GM19395 (cell line): ENCODE measurements at regions not wholly inside any gene's neighbourhood (a gene's known extent, or its start where the extent isn't known, plus 50 kb on each side); places are given as distances from the start of the nearest gene placed in this dataset.
"Not testable (repeated sequence)": the region's sequence is repeated elsewhere in the genome, so short reads cannot be mapped to it uniquely, and the experiment has no call there.

Experiments
- ATAC-seq: cut with Tn5 transposase; IDR thresholded peaks from one replicate; pipeline ENCODE4 v1.9.1; 2021; ENCODE audit warnings: mild to moderate bottlenecking, moderate library complexity; ENCODE audit not compliant: unreplicated experiment

- no peak for ATAC-seq
These were observed 99.5 kb upstream of the LYPLAL1 start for GRCh38 chr1:219074084-219074728.

- no peak for ATAC-seq
These were observed 98.4 kb upstream of the LYPLAL1 start for GRCh38 chr1:219075121-219075879.

GRCh38 chr1:219076326-219076937, 97.2 kb upstream of the LYPLAL1 start:
- no peak for ATAC-seq

- ATAC-seq: not testable (repeated sequence)
These were observed 95.9 kb upstream of the LYPLAL1 start for GRCh38 chr1:219077767-219078166.

GRCh38 chr1:219081943-219082925, 91.4 kb upstream of the LYPLAL1 start:
- ATAC-seq: peak; percentile 74

GRCh38 chr1:219083631-219084030, 90.0 kb upstream of the LYPLAL1 start:
- no peak for ATAC-seq

- ATAC-seq: no peak
These were observed 88.6 kb upstream of the LYPLAL1 start for GRCh38 chr1:219085082-219085481.

GRCh38 chr1:219085988-219086387, 87.7 kb upstream of the LYPLAL1 start:
- no peak for ATAC-seq

GRCh38 chr1:219086956-219087469, 86.7 kb upstream of the LYPLAL1 start:
- no peak for ATAC-seq

GRCh38 chr1:219088778-219089557, 84.7 kb upstream of the LYPLAL1 start:
- peak; percentile 68 for ATAC-seq

- ATAC-seq: peak; percentile 81
These were observed 83.1 kb upstream of the LYPLAL1 start for GRCh38 chr1:219090607-219091006.

- ATAC-seq: no peak
These were observed 81.5 kb upstream of the LYPLAL1 start for GRCh38 chr1:219092206-219092605.

- ATAC-seq: peak; percentile 76
These were observed 74.4 kb upstream of the LYPLAL1 start for GRCh38 chr1:219099307-219099706.

GRCh38 chr1:219100059-219100458, 73.6 kb upstream of the LYPLAL1 start:
- ATAC-seq: no peak

- ATAC-seq: not testable (repeated sequence)
These were observed 71.2 kb upstream of the LYPLAL1 start for GRCh38 chr1:219102466-219102865.

GRCh38 chr1:219105893-219106292, 67.8 kb upstream of the LYPLAL1 start:
- ATAC-seq: no peak

GRCh38 chr1:219109424-219110018, 64.2 kb upstream of the LYPLAL1 start:
- peak; percentile 60 for ATAC-seq

GRCh38 chr1:219113261-219113660, 60.4 kb upstream of the LYPLAL1 start:
- no peak for ATAC-seq

- no peak for ATAC-seq
These were observed 59.7 kb upstream of the LYPLAL1 start for GRCh38 chr1:219114014-219114413.
